ENCODE measurements at regions not wholly inside any gene's neighbourhood (a gene's known extent, or its start where the extent isn't known, plus 50 kb on each side); places are given as distances from the start of the nearest gene placed in this dataset.

DNA sequence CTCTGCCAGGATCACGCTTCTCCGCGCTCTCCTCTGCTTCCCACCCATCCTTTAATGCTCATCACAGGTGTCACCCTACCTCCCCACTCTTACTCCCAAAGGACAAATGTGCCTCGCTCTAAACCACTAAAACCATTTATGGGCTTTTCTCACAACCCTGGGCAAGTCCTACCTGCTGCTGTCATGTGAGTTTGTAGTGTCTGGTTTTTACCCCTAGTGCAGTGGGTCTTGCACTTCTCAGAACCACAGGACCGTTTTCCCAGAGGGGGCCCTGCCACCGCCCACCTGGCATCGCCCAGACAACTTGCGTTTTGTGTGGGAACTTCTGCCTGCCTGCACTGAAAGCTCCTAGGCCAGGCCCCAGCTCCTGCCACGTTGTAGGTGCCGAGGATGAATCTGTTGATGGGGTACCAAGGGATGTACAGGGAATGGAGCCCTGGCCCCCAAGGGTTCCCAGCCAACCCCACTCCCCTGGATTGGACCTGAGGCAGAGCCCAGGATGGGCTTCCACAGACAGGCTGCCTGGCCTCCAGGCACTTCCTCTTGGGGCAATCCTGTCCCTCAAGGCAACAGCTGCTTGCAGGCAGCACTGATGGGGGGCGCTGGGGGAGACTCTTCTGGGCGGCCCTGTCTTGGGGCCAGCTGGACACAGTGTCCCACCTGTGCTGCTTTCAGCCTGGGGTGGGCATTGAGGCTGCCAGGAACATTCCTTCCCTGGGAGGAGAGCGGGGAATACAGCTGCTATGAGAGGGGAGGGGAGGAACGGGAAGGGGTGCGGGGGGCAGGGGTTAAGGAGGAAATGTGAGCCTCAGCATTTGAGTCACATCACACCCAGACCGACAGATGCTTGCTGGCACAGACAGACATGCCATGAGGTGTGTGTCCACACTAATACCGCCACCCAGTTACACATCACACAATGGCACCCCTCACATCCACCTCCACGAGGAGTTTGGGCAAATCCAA is 176.3 kb downstream of the ZFP36L2 start:
- no peak for DNase-seq (ENCODE audit: low read depth, low spot score)
- no peak overlapping the region for H3K9ac ChIP-seq (ENCODE audit: insufficient read length)
- no peaks in the 10 kb centered on the region for H3K9me3 ChIP-seq (ENCODE audit: low read depth, low read length)
- no peak overlapping the region for H3K27ac ChIP-seq
- TF ChIP-seq FOXP2 (optimal IDR thresholded peaks at IDR 0.05; ENCODE audit: control extremely low read depth, extremely low read length, insufficient read depth), result no peak
- no peak for TF ChIP-seq POLR2AphosphoS5 (IDR thresholded peaks at IDR 0.05; ENCODE audit: borderline replicate concordance, low read depth, low read length)
- TF ChIP-seq EZH2 (IDR thresholded peaks at IDR 0.05), result no peak
- no peaks in the 10 kb centered on the region for H3K36me3 ChIP-seq (ENCODE audit: insufficient read depth, low read length)
- no peak overlapping the region for H3K4me3 ChIP-seq

DNA sequence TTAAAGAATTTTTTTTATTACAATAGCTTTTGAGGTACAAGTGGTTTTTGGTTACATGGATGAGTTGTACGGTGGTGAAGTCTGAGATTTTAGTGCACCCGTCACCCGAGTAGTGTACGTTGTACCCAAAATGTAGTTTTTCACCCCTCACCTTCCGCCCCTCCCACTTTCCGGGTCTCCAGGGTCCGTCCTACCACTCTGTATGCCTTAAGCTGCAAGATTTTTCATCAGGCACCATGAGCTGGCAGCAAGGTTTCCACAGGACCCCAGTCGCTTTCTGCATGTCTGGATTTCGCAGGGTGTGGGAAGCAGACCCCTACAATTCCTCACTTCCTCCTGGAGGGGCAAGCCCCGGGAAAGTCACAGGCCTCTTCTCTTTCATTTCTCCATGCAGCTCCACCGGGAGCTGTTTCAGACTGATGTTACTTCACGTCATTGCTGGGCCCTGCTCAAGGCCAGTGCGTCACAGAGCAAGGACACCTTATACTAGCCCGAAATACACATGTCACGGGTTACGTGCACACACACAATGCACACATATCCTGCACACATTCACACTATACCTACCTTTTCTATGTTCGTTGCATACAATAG is 179.1 kb downstream of the ZFP36L2 start:
- Histone ChIP-seq H3K36me3 (ENCODE audit: insufficient read depth, low read length) (no peaks in the 10 kb centered on the region), H3K9ac (ENCODE audit: insufficient read length) (no peak overlapping the region), H3K9me3 (ENCODE audit: low read depth, low read length) (no peaks in the 10 kb centered on the region), H3K27ac (no peak overlapping the region), H3K4me3 (no peak overlapping the region)
- TF ChIP-seq FOXP2 (optimal IDR thresholded peaks at IDR 0.05; ENCODE audit: control extremely low read depth, extremely low read length, insufficient read depth), result no peak
- TF ChIP-seq EZH2 (IDR thresholded peaks at IDR 0.05), result no peak
- TF ChIP-seq POLR2AphosphoS5 (IDR thresholded peaks at IDR 0.05; ENCODE audit: borderline replicate concordance, low read depth, low read length), result no peak
- no peak for DNase-seq (ENCODE audit: low read depth, low spot score)

DNA sequence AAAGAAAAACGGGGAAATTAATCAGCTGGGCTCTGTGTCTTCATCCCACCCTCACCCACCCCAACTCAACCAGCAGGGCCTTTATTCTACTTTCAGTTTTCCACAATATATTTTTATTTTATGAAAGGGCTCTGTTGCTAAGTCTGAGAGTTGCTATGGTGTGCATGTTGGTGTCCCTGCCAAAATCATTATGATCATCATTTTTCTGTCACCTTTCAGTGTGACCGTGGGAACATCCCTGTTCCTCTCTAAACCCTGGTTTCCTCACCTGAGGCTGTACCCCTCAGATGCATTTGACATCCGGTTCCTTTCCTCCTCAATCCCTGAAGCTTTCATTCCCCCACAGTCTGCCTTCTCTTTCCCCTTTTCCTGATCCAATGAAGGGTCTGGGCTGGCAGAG is 180.5 kb downstream of the ZFP36L2 start:
- Histone ChIP-seq H3K9me3 (ENCODE audit: low read depth, low read length) (no peaks in the 10 kb centered on the region), H3K9ac (ENCODE audit: insufficient read length) (no peak overlapping the region), H3K4me3 (no peak overlapping the region), H3K27ac (no peak overlapping the region), H3K36me3 (ENCODE audit: insufficient read depth, low read length) (no peaks in the 10 kb centered on the region)
- TF ChIP-seq EZH2 (IDR thresholded peaks at IDR 0.05), result no peak
- TF ChIP-seq FOXP2 (optimal IDR thresholded peaks at IDR 0.05; ENCODE audit: control extremely low read depth, extremely low read length, insufficient read depth), result no peak
- TF ChIP-seq POLR2AphosphoS5 (IDR thresholded peaks at IDR 0.05; ENCODE audit: borderline replicate concordance, low read depth, low read length), result no peak
- DNase-seq (ENCODE audit: low read depth, low spot score), result no peak

DNA sequence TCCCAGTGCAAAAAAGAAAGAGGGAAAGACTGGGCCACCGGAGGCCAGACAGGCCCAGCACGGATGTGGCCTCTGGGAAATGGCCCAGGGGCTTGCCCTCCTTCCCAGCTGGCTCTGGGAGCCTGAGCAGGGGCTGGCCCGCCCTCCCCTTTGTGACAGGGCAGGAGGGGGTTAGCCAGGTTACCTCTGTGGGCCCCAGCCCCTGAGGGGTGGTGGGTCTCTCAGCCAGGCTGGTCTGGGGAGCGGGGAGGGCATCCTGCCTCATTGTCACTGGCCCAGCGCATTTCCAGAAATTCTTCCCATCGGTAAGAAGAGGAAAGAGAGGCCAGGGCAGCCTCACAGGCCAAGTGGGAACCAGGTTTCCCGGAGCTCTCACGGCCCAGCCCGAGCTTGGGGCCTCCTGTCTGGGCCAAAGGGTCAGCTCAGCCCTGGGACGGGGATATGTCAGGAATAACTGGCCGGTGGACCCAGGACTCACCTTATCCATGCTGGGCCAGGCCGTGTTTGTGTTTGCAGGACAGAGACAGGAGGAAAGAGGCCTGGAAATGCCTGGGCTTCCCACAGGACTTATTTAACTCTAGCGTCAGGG is 182.2 kb downstream of the ZFP36L2 start:
- H3K9ac ChIP-seq (ENCODE audit: insufficient read length), result no peak overlapping the region
- no peak for TF ChIP-seq EZH2 (IDR thresholded peaks at IDR 0.05)
- no peak for TF ChIP-seq POLR2AphosphoS5 (IDR thresholded peaks at IDR 0.05; ENCODE audit: borderline replicate concordance, low read depth, low read length)
- no peak for TF ChIP-seq FOXP2 (optimal IDR thresholded peaks at IDR 0.05; ENCODE audit: control extremely low read depth, extremely low read length, insufficient read depth)
- H3K27ac ChIP-seq, result no peak overlapping the region
- no peaks in the 10 kb centered on the region for H3K9me3 ChIP-seq (ENCODE audit: low read depth, low read length)
- no peak for DNase-seq (ENCODE audit: low read depth, low spot score)
- no peaks in the 10 kb centered on the region for H3K36me3 ChIP-seq (ENCODE audit: insufficient read depth, low read length)
- no peak overlapping the region for H3K4me3 ChIP-seq

DNA sequence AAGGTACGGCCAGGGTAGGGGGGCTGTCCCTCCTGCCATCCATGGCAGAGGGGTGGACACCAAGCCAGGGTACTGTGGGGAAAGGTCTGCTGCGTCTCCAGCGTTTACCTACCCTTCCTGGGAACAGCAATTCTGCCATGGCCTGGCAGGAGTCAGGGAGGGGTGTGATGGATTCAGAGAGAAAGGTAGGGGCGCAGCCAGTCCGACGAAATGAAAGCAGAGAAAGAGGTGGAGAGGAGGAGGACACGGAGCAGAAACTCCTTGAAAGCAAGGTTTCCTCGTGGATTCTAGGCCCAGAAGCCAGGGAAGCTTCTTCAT is 182.9 kb downstream of the ZFP36L2 start:
- TF ChIP-seq FOXP2 (optimal IDR thresholded peaks at IDR 0.05; ENCODE audit: control extremely low read depth, extremely low read length, insufficient read depth), result no peak
- TF ChIP-seq POLR2AphosphoS5 (IDR thresholded peaks at IDR 0.05; ENCODE audit: borderline replicate concordance, low read depth, low read length), result no peak
- TF ChIP-seq EZH2 (IDR thresholded peaks at IDR 0.05), result no peak
- DNase-seq (ENCODE audit: low read depth, low spot score), result no peak
- Histone ChIP-seq H3K9me3 (ENCODE audit: low read depth, low read length) (no peaks in the 10 kb centered on the region), H3K4me3 (no peak overlapping the region), H3K9ac (ENCODE audit: insufficient read length) (no peak overlapping the region), H3K36me3 (ENCODE audit: insufficient read depth, low read length) (no peaks in the 10 kb centered on the region), H3K27ac (no peak overlapping the region)

DNA sequence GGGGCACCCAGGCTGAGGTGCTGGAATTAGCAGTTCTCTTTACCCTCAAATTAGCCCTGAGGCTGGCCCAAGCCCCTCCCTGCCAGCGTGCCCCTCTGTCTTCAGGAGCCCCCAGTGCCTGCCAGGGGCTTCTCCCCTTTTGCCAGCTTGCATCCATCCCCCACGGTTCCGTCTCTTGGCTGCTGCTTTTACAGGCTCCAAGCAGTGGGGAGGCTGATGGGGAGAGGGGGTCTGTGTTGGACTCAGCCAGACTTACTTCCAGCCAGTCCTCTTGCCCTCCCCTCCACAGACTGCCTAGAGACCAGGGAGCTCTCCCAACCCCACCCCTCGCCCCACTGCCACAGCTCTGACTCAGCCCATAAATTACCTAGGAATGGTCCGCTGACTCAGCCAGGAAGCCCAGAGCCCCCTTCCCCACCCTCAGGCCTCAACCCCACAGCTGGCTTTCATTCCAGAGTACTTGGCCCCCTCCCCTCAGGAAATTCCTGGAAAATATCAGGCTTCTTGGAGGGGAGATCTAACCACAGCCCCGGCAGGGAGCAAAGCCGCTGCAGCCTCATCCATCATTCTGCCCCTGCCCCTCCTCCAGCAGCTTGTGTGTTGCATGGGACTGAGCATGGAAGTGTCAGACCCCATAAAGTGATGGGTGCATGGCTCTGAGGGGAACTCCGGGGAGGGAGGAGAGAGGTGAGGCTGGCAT is 184.6 kb downstream of the ZFP36L2 start:
- peak; percentile 91 for DNase-seq (ENCODE audit: low read depth, low spot score)
- H3K9ac ChIP-seq (ENCODE audit: insufficient read length), result no peak overlapping the region

DNA sequence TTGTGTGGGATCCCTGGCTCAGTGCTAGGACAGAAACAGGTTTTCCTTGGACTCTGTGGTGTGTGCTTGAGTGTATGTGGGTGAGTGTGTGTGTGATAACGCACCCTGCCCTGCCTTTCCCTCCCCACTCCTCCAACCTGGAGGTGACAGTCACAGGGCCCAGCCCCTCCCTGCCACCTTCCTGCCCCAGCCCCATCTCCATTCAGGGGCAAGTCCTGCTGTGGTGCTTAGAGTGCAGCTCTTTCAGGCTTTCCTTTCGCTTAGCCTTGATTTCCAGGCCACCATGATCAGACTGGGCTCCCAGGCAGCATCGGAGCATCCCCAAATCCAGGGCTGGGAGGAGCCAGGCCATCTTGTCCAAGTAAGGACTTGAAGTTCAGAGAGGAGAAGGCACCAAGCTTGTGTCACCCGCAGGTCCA is 185.2 kb downstream of the ZFP36L2 start:
- H3K27ac ChIP-seq, result peak overlapping the region; percentile 56; the same call in 1 of the 2 replicates
- H3K4me3 ChIP-seq, result peak overlapping the region; percentile 61
- H3K9me3 ChIP-seq (ENCODE audit: low read depth, low read length), result no peaks in the 10 kb centered on the region
- no peak for TF ChIP-seq FOXP2 (optimal IDR thresholded peaks at IDR 0.05; ENCODE audit: control extremely low read depth, extremely low read length, insufficient read depth)
- H3K36me3 ChIP-seq (ENCODE audit: insufficient read depth, low read length), result no peaks in the 10 kb centered on the region
- no peak for DNase-seq (ENCODE audit: low read depth, low spot score)
- H3K9ac ChIP-seq (ENCODE audit: insufficient read length), result no peak overlapping the region

More for the DNA sequence above, 184.6 kb downstream of the ZFP36L2 start:
- peak overlapping the region; percentile 56; the same call in 1 of the 2 replicates for H3K27ac ChIP-seq
- TF ChIP-seq EZH2 (IDR thresholded peaks at IDR 0.05) (no peak), FOXP2 (optimal IDR thresholded peaks at IDR 0.05; ENCODE audit: control extremely low read depth, extremely low read length, insufficient read depth) (peak; percentile 28), POLR2AphosphoS5 (IDR thresholded peaks at IDR 0.05; ENCODE audit: borderline replicate concordance, low read depth, low read length) (peak; percentile 71; the same call in 1 of the 2 replicates)
- no peaks in the 10 kb centered on the region for H3K9me3 ChIP-seq (ENCODE audit: low read depth, low read length)
- H3K4me3 ChIP-seq, result peak overlapping the region; percentile 61
- no peaks in the 10 kb centered on the region for H3K36me3 ChIP-seq (ENCODE audit: insufficient read depth, low read length)

Measured in SK-N-MC (cell line).